GM19328 (cell line): ENCODE measurements at regions not wholly inside any gene's neighbourhood (a gene's known extent, or its start where the extent isn't known, plus 50 kb on each side); places are given as distances from the start of the nearest gene placed in this dataset.
"Not testable (repeated sequence)": the region's sequence is repeated elsewhere in the genome, so short reads cannot be mapped to it uniquely, and the experiment has no call there.

Experiments
- ATAC-seq: cut with Tn5 transposase; IDR thresholded peaks from one replicate; pipeline ENCODE4 v1.9.1; 2021; ENCODE audit warnings: mild to moderate bottlenecking, moderate library complexity; ENCODE audit not compliant: unreplicated experiment

DNA sequence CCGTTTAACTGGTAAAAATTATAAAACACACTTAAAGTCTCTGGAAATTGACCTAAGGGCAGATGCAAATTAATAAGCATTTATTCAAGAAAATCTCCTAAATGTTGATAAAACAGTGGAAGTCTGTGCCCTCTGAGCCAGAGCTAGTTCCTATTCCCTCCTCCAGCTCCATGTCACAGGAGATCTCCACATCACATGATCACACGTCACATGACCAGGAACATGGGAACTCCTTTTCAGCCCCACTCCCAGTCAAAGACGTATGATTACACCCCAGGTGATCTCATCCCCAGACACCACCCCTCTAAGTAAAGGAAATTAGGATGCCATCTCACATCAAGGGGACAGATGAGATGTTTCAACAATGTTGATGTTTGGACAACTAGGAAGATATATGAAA is 237.7 kb upstream of the FRG1 start:
- not testable (repeated sequence) for ATAC-seq

DNA sequence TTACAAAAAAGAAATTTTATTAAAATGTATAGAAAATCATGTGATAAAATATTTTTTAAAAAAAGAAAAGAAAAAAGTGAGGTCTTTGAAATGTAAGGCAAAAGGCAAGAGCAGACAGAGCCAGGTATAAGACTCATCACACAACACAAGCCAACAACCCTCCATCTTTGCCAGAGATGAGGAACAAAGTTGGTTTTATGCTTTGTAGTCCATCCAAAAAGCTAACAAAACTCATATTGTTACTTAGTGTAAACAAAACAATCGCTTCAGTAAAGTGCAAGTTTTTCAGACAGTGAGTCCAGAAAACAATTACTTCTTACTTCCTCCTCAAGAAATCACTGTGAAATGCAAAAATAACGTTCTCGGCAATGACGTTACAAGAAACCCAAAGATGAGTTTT is 233.9 kb upstream of the FRG1 start:
- not testable (repeated sequence) for ATAC-seq

DNA sequence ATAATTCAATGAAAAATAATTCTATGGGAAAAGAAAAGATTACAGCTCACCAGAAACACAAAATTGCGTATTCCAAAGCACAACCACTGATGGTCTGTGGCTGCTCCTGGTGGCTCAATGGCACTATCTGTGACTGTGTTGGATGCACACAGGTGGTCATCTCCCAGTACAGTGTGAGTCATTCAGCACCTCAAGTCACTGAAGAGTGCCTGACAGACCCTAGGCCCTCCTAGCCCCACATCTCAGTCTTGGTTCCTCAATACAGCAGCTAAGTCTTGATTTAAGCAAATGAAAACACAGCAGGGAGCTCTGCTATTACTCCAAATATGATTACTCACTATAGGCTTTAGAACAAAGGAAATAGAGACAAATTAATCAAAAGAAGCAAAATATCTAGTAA is 233.4 kb upstream of the FRG1 start:
- ATAC-seq = not testable (repeated sequence)

DNA sequence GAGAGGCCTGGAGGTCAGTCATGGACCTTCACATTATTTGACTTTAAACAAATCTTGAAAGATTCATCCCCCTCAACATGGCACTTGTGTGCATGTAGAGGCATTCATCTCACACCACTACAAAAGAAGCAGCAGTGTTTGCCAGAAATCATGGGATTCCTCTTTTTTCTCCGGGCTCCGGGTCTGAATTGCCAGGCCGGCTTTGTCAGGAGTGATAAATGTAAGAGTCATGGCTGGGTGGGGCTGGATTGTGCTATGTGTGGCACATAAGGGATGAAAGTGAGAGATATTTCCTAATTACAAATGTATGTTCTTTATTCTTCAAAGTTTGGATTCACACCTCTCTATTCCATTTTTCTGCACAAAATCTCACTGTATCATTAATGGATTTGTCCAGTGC is 228.7 kb upstream of the FRG1 start:
- not testable (repeated sequence) for ATAC-seq

DNA sequence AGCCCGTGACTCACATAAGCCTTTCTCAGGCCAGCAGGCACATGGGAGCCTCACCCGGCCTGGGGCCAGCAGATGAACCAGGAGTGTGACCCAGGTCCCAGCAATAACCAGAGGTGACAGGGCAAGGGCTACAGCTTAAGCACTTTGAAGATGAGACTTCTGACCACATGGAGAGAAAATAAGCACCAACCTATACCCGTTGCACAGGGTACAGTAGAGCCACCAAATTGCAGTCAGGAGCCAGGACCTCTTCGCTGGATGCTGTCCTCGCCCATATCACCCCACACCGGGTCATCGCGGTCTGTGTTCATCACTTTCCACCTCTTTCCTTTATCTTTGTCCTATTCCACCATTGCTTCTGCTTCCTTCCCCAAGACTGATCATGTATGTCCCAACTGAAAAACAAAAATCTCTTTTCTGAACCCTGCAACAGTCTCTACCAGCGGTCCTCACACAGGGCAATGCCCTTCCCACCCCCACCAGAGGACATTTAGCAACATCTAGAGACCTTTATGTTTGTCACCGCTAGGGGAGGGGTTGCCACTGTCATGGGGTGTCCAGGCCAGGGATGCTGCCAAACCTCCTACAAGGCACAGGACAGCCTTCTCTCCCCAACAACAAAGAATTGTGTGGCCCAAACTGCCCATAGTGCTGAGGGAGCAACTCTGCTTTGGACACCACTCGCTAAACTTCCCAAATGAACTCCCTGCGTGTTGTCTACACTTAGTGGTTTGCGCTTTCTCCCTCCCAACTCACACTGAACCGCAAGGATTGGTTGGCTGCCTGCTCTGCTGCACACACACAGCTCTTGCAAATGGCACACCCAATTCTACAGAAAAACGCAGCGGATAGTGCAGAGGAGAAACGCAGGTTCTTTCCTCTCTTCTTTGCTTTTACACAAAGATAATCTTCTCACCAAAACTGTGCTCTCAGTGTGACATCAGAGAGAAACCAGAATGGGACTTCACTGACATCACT is 219.4 kb upstream of the FRG1 start:
- not testable (repeated sequence) for ATAC-seq

DNA sequence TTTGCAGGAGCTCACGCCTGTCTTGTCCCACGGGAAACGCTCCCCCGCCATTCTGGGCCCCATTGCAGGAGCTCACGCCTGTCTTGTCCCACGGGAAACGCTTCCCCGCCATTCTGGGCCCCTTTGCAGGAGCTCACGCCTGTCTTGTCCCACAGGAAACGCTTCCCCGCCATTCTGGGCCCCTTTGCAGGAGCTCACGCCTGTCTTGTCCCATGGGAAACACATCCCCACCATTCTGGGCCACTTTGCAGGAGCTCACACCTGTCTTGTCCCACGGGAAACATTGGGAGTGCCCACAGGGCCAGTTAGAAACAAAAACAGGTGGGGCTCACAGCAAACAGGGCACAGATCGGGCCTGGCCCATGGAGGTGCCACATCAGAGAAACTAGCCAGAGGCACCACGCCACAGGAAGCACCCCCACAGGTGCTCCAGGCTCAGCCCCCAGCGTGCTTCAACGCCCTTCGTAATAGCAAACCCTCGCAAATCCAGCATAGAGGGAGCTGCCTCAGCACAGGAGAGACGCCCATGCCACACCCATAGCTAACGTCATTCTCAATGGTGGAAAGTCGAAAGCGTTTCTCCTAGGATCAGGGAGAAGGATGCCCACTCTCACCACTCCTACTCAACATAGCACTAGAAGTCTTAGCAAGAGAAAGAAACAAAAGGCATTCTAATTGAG is 218.2 kb upstream of the FRG1 start:
- ATAC-seq = not testable (repeated sequence)

DNA sequence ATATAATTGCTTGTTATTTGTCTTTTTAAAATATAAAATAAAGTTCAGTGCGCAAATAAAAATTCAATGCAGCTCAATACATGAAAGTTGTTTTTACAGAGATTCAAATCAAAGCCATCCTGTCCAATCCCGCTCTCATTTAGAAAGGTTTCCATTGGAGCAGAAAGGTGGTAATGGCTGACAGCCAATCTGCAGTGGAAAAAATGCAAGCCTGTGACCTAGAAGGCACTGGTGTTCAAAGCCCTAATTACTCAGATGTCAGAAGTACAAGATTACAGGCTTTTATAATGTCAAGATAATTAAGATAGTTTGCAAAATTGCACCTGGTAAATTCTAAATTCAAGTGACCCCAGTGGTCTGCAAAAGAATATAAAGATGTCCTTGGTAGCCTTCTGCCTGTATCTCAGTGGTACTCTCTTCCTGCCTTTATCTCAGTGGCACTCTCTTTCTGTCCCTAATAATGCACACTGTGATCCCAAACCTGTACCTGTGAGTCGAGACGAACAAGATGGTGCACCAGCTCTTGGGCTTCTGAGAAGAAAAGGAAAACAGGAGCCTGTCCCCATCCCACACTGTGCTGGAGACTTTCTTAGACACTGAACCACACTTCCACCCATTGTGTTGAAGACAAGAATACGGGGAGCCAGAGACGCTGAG is 212.6 kb upstream of the FRG1 start:
- not testable (repeated sequence) for ATAC-seq

DNA sequence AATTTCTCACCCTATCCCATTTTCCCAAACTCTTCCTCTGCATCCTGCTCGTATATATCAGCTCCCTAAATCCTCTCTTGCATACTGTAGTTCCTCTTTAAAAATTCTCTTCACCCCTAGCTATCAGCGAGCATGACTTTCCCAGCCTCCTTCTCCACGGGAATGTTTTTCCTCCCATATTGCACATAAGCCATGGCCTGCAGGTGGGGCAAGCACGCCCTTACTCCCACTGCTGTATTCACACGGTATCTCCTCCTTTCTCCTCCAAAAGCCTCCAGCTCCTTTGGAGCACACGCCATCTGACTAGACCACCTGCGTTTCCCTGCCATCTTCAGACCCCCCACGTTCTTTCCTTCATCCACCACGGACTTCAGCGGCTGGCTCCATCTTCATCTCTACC is 208.7 kb upstream of the FRG1 start:
- ATAC-seq = not testable (repeated sequence)

DNA sequence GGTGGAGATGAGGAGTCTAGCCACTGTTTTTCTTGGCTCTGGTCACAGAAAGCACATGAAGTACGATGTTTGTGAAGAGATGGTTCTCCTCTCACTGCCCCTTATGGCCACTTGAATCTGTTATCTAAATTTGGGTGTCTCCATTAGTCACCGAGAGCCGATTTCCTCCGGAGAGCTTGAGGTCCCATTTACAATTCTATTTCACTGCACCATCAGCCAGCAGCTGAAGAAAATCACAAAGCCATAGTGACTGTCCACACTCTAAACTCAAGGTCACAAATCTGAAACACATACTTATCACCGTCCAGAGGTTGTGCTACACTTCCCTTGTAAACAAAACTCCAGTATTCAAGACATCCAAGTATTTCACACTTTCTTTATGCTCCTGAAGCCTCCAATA is 207.2 kb upstream of the FRG1 start:
- ATAC-seq = not testable (repeated sequence)

DNA sequence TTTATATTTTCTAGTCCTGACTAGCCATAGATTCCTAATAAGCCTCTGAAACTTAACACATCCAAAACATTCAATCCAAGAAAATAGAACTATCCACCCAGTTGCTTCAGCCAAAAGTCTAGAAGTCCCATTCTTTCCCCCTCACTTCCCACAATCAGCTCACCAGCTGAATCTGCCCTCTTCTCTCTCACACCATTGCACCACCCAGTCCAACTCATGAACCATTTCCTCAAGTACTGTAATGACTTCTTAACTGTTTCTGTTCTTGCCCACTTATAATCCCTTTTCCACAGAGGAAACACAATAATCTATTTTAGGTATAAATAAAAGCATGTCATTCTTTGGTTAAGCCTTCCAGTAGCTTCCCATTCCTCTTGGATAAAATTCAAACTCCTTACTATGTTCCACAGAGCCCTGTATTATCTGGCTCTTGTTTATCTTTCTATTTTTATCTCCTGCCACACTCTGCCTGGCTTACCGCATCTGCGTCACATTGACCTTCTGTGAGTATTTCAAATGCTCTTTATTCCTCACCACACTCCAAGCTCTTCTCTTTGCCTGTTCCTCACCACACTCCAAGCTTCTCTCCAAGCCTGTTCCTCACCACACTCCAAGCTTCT is 205.9 kb upstream of the FRG1 start:
- not testable (repeated sequence) for ATAC-seq

DNA sequence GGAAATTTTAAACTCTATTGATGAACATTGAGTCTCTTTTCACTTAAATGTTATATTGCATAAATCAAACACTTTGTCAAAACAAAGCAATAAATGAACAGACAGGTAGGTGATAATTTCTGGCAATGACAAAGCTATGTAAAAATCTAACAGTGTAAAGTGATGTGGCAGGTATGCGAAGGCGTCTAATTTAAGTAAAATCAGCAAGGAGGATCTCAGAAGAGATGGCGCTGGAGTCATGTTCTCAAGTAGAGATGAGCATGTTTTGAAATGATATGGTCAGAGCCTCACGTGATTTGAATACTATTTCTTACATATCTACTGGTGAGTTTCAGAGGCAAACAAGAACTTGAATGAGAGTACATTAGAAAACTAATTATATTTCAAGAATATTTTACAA is 204.0 kb upstream of the FRG1 start:
- not testable (repeated sequence) for ATAC-seq

DNA sequence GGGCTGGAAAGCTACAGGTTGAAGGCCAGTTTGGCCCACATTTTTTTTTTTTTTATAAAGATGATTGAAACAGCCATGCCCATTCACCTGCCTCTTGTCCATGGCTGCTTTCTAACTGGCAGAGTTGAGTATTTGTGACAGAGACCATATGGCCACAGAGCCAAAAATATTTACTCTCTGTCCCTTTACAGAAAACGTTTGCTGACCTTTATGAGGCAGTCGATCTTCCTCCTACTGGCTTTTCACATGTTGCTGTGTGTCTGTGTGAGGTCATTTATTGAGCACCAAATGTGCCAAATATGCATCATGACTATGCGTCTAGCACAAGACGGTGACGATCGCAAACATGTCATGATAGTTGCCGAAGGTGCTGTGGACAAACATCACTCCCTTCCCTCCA is 200.6 kb upstream of the FRG1 start:
- not testable (repeated sequence) for ATAC-seq

DNA sequence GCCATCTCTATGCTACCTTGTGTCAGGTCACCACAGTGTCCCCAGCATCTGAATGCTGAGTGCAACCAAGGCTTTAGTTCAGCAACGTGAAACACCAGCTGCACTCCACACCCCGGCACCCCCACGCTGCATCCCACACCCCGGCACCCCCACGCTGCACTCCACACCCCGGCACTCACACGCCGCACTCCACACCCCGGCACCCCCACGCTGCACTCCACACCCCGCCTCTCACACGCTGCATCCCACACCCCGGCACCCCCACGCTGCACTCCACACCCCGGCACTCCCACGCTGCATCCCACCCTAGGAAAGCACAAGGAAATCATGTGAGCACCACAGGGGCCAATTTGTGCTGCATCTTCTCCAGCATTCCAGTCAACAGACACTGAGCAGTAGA is 199.8 kb upstream of the FRG1 start:
- ATAC-seq = no peak

DNA sequence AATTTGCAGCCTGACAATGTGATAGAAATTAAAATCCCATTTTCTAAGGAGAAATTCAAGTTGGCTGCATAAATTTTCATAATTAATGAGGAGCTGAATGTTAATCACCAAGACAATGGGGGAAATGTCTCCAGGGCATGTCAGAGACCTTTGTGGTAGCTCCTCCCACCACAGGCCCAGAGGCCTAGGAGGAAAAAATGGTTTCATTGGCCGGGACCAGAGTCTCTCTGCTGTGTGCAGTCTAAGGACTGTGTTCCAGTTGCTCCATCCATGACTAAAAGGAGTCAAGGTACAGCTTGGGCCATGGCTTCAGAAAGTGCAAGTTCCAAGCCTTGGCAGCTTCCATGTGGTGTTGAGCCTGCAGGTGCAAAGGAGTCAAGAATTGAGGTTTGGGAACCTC is 187.6 kb upstream of the FRG1 start:
- not testable (repeated sequence) for ATAC-seq

DNA sequence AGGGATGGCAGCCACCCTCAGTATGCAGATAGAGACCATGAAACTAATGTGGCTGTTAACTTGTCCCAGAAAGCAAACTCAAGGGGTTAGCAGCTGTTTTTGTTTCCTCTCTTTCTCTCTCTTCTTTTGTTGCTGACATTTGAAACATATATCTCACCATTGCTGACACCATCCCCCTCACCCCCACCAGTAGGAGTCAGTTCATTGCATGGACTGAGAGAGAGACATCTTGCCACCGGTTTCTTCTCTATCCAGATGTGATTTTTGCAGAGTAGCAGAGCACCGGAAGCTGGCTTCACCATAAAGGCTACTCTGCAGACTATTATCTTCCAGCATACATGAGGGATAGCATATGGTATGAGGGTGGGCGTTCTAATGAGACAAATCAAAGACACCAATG is 177.1 kb upstream of the FRG1 start:
- ATAC-seq = no peak

DNA sequence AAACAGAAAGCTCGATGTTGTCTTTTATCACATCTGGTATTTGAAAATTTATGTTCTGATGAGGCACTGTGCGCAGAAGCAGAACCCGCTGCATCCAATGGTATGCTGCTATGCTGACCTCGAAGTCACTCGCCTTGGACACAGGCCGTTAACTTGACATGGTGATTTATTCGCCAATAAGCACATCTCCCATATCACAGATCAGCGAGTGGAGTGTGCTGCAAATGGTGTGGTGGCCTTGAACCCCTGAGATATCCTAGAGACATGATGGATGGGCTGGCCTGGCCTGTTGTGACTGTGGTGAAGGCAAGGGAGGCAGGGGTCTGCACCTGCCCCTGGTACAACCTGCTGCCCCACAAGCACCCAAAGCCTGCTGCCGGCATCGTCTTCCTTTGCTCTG is 175.4 kb upstream of the FRG1 start:
- ATAC-seq = no peak

DNA sequence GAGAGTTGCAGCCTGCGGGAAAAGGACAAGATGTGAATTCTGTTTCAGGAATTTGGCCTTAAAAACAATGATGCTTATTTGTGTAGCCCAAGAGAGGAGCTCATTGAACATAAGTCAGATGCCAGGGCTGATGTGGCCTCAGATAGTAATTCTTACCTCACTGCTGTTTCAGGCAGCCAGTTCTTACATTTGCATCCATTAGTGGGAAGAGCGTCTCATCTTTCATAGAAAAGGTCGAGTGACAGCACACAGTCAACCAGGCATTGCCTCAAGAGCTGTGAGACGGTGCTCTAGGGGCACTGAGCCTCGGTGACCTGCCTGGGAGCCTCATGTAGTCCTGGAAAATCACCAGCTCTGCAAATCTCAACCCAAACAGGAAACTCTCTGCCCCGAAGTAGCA is 174.9 kb upstream of the FRG1 start:
- ATAC-seq = no peak

DNA sequence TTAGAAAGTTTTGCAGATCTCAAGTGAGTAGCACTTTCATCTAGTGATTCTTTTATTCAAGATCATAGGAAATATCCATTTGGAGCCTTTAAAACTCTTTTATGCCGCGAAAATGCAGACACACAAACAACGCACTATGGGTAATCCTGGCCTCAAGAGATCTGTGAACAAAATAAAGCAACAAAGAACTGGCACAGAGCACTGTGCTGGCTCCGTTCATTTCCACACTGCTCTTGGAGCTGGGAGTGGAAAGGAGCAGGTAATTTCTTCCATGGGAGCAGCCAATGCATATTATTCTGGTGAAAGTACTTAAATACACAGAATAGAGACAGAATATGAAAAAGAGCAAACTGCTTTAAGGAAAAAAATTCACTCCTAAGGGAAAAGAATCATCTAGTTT is 172.7 kb upstream of the FRG1 start:
- ATAC-seq = no peak

DNA sequence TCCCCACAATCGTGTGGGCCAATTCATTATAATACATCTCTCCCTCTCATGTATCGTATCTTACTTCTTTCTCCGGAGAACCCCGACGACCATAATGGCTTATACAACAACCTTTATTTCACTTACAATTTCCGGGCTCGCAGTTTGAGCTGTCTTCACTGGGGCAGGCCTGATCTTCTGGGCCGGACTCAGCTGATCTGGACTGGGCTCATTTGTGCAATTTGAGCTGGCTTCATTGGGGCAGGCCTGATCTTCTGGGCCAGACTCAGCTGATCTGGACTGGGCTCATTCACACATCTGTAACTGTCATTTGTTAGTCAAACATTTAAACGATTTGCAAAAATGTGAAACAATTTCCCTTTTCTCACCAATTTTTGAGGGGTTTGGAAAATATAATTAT is 171.5 kb upstream of the FRG1 start:
- ATAC-seq = no peak

DNA sequence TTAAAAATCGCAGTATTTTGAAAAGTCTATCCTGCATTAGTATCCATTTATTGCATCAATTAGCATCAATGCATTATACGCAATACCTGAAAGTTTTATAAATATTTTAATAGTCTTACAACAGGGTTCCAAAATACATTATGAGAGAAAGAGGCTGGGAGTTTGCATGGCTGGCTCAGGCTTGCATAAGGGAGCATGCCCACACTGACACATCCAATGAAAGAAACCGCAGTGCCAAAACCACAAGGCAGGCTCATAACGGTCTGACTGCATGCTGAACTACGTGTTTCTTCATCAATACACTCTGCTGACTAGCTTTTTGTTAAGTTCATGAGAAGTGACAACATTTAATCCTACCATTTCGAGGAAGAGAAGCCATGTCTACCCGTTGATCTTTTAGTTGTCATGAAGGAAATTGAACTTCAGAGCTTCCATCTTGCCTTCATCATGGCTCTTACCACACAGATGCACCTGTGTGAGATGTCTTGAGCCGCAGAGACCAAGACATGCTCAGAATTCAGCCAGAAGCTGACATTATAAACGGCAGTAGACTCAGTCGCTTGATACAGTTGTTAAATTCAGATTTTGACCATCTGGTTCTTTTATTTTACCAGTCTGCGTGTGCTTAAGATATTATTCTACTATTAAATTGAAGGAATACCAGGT is 168.8 kb upstream of the FRG1 start:
- no peak for ATAC-seq

DNA sequence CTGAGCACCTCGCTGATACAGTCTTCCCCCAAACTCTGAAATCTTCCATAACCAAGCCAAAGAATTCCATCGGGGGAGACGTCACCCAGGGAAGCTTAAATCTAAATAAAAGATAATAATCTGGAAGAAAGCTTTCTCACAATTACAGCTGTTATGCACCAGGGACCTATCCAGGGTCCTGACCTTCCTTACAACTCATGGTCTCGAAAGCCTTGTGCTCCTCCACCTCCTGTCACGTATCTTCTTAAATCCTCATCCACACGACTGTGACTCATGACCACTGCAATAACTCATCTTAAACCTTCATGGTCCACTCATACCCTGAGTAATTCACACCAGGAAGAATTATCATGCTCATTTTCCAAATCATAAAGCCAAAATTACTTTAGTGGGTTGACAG is 166.8 kb upstream of the FRG1 start:
- no peak for ATAC-seq
